ENCODE measurements at regions not wholly inside any gene's neighbourhood (a gene's known extent, or its start where the extent isn't known, plus 50 kb on each side); places are given as distances from the start of the nearest gene placed in this dataset.

- DNase-seq (ENCODE audit: extremely low spot score) = no peak
- WGBS = 92% methylated on average over 3 of the region's 3 CpGs
- Histone ChIP-seq H3K36me3 (ENCODE audit: insufficient read depth) (no peaks in the 10 kb centered on the region), H3K4me1 (ENCODE audit: insufficient read depth) (no peaks in the 10 kb centered on the region), H3K4me3 (ENCODE audit: low read depth, low read length) (no peak overlapping the region), H3K27ac (ENCODE audit: low read depth) (no peak overlapping the region)
These were observed 146.7 kb upstream of the VANGL1 start for GRCh38 chr1:115495111-115495510.

- no peak for DNase-seq (ENCODE audit: extremely low spot score)
- Histone ChIP-seq H3K4me1 (ENCODE audit: insufficient read depth) (no peaks in the 10 kb centered on the region), H3K27ac (ENCODE audit: low read depth) (no peak overlapping the region), H3K36me3 (ENCODE audit: insufficient read depth) (no peaks in the 10 kb centered on the region), H3K4me3 (ENCODE audit: low read depth, low read length) (no peak overlapping the region)
- WGBS = 82% methylated on average over 4 of the region's 4 CpGs
These were observed 147.9 kb upstream of the VANGL1 start for GRCh38 chr1:115493834-115494233.

GRCh38 chr1:115492880-115493279, 148.9 kb upstream of the VANGL1 start:
- Histone ChIP-seq H3K36me3 (ENCODE audit: insufficient read depth) (no peaks in the 10 kb centered on the region), H3K27ac (ENCODE audit: low read depth) (no peak overlapping the region), H3K4me1 (ENCODE audit: insufficient read depth) (no peaks in the 10 kb centered on the region), H3K4me3 (ENCODE audit: low read depth, low read length) (no peak overlapping the region)
- no peak for DNase-seq (ENCODE audit: extremely low spot score)
- WGBS = 76% methylated on average over 1 of the region's 1 CpG

- Histone ChIP-seq H3K4me1 (ENCODE audit: insufficient read depth) (no peaks in the 10 kb centered on the region), H3K4me3 (ENCODE audit: low read depth, low read length) (no peak overlapping the region), H3K36me3 (ENCODE audit: insufficient read depth) (no peaks in the 10 kb centered on the region), H3K27ac (ENCODE audit: low read depth) (no peak overlapping the region)
- no peak for DNase-seq (ENCODE audit: extremely low spot score)
- WGBS = 67% methylated on average over 4 of the region's 4 CpGs
These were observed 149.7 kb upstream of the VANGL1 start for GRCh38 chr1:115492019-115492595.

GRCh38 chr1:115491298-115492018, 150.3 kb upstream of the VANGL1 start:
- Histone ChIP-seq H3K36me3 (ENCODE audit: insufficient read depth) (no peaks in the 10 kb centered on the region), H3K27ac (ENCODE audit: low read depth) (no peak overlapping the region), H3K4me3 (ENCODE audit: low read depth, low read length) (no peak overlapping the region), H3K4me1 (ENCODE audit: insufficient read depth) (no peaks in the 10 kb centered on the region)
- WGBS = 94% methylated on average over 9 of the region's 9 CpGs
- no peak for DNase-seq (ENCODE audit: extremely low spot score)

- no peak for DNase-seq (ENCODE audit: extremely low spot score)
- H3K4me1 ChIP-seq (ENCODE audit: insufficient read depth) = no peaks in the 10 kb centered on the region
- 24% methylated on average over 22 of the region's 22 CpGs for WGBS
- no peak overlapping the region for H3K4me3 ChIP-seq (ENCODE audit: low read depth, low read length)
- H3K27ac ChIP-seq (ENCODE audit: low read depth) = no peak overlapping the region
- no peaks in the 10 kb centered on the region for H3K36me3 ChIP-seq (ENCODE audit: insufficient read depth)
These were observed 141.0 kb upstream of the NGF start for GRCh38 chr1:115479055-115479482.

- H3K27ac ChIP-seq (ENCODE audit: low read depth) = no peak overlapping the region
- H3K4me3 ChIP-seq (ENCODE audit: low read depth, low read length) = no peak overlapping the region
- 91% methylated on average over 7 of the region's 7 CpGs for WGBS
- no peaks in the 10 kb centered on the region for H3K4me1 ChIP-seq (ENCODE audit: insufficient read depth)
- no peak for DNase-seq (ENCODE audit: extremely low spot score)
- no peaks in the 10 kb centered on the region for H3K36me3 ChIP-seq (ENCODE audit: insufficient read depth)
These were observed 139.0 kb upstream of the NGF start for GRCh38 chr1:115477071-115477470.

- Histone ChIP-seq H3K4me3 (ENCODE audit: low read depth, low read length) (no peak overlapping the region), H3K27ac (ENCODE audit: low read depth) (no peak overlapping the region), H3K36me3 (ENCODE audit: insufficient read depth) (no peaks in the 10 kb centered on the region), H3K4me1 (ENCODE audit: insufficient read depth) (no peaks in the 10 kb centered on the region)
- no peak for DNase-seq (ENCODE audit: extremely low spot score)
- 77% methylated on average over 2 of the region's 2 CpGs for WGBS
These were observed 138.6 kb upstream of the NGF start for GRCh38 chr1:115476616-115477015.

- Histone ChIP-seq H3K4me1 (ENCODE audit: insufficient read depth) (no peaks in the 10 kb centered on the region), H3K4me3 (ENCODE audit: low read depth, low read length) (no peak overlapping the region), H3K27ac (ENCODE audit: low read depth) (no peak overlapping the region), H3K36me3 (ENCODE audit: insufficient read depth) (no peaks in the 10 kb centered on the region)
- DNase-seq (ENCODE audit: extremely low spot score) = no peak
- 77% methylated on average over 5 of the region's 5 CpGs for WGBS
These were observed 137.9 kb upstream of the NGF start for GRCh38 chr1:115475901-115476300.

GRCh38 chr1:115475252-115475651, 137.2 kb upstream of the NGF start:
- H3K36me3 ChIP-seq (ENCODE audit: insufficient read depth) = no peaks in the 10 kb centered on the region
- H3K4me1 ChIP-seq (ENCODE audit: insufficient read depth) = no peaks in the 10 kb centered on the region
- no peak overlapping the region for H3K4me3 ChIP-seq (ENCODE audit: low read depth, low read length)
- H3K27ac ChIP-seq (ENCODE audit: low read depth) = no peak overlapping the region
- DNase-seq (ENCODE audit: extremely low spot score) = no peak
- WGBS = 89% methylated on average over 2 of the region's 2 CpGs

GRCh38 chr1:115473986-115474565, 136.0 kb upstream of the NGF start:
- DNase-seq (ENCODE audit: extremely low spot score) = no peak
- no peaks in the 10 kb centered on the region for H3K4me1 ChIP-seq (ENCODE audit: insufficient read depth)
- no peak overlapping the region for H3K27ac ChIP-seq (ENCODE audit: low read depth)
- no peaks in the 10 kb centered on the region for H3K36me3 ChIP-seq (ENCODE audit: insufficient read depth)
- whole genome bisulfite sequencing = 79% methylated on average over 8 of the region's 8 CpGs
- H3K4me3 ChIP-seq (ENCODE audit: low read depth, low read length) = no peak overlapping the region

- Histone ChIP-seq H3K36me3 (ENCODE audit: insufficient read depth) (no peaks in the 10 kb centered on the region), H3K4me3 (ENCODE audit: low read depth, low read length) (no peak overlapping the region), H3K4me1 (ENCODE audit: insufficient read depth) (no peaks in the 10 kb centered on the region), H3K27ac (ENCODE audit: low read depth) (no peak overlapping the region)
- 44% methylated on average over 11 of the region's 11 CpGs for WGBS
- DNase-seq (ENCODE audit: extremely low spot score) = no peak
These were observed 131.8 kb upstream of the NGF start for GRCh38 chr1:115469703-115470476.

- WGBS = 98% methylated on average over 3 of the region's 3 CpGs
These were observed 129.7 kb upstream of the NGF start for GRCh38 chr1:115467790-115468189.

GRCh38 chr1:115467196-115467595, 129.1 kb upstream of the NGF start:
- Histone ChIP-seq H3K36me3 (ENCODE audit: insufficient read depth) (no peaks in the 10 kb centered on the region), H3K4me1 (ENCODE audit: insufficient read depth) (no peaks in the 10 kb centered on the region), H3K4me3 (ENCODE audit: low read depth, low read length) (no peak overlapping the region), H3K27ac (ENCODE audit: low read depth) (no peak overlapping the region)
- no peak for DNase-seq (ENCODE audit: extremely low spot score)
- 89% methylated on average over 4 of the region's 4 CpGs for WGBS

More at GRCh38 chr1:115467790-115468189, 129.7 kb upstream of the NGF start:
- Histone ChIP-seq H3K36me3 (ENCODE audit: insufficient read depth) (no peaks in the 10 kb centered on the region), H3K4me1 (ENCODE audit: insufficient read depth) (no peaks in the 10 kb centered on the region), H3K27ac (ENCODE audit: low read depth) (no peak overlapping the region), H3K4me3 (ENCODE audit: low read depth, low read length) (no peak overlapping the region)
- DNase-seq (ENCODE audit: extremely low spot score) = no peak
